ENCODE measurements at regions not wholly inside any gene's neighbourhood (a gene's known extent, or its start where the extent isn't known, plus 50 kb on each side); places are given as distances from the start of the nearest gene placed in this dataset.

- H3K36me3 ChIP-seq (ENCODE audit: control insufficient read depth, insufficient read depth, low read length): no peaks in the 10 kb centered on the region
- H3K4me1 ChIP-seq (ENCODE audit: control insufficient read depth, insufficient read depth, low read length): no peaks in the 10 kb centered on the region
- intact Hi-C loops (cut with micrococcal nuclease; ENCODE audit: unreplicated experiment) (no loop called here), in situ Hi-C loops (cut with HindIII; ENCODE audit: low pct_unique_long_range_greater_than_20kb, low sequenced_read_pairs) (no loop called here)
- DNase-seq (ENCODE audit: low read depth, low spot score) (no peak), ATAC-seq (no peak)
- H3K27ac ChIP-seq (ENCODE audit: low read length): no peak overlapping the region
- no peaks in the 10 kb centered on the region for H3K9me3 ChIP-seq (ENCODE audit: control insufficient read depth, insufficient read depth, low read depth, low read length)
- ChIA-PET CTCF (no interaction called here), POLR2A (no interaction called here)
- BruUV-seq (replicated peaks): no TSS peak
- no peaks in the 10 kb centered on the region for H3K27me3 ChIP-seq (ENCODE audit: control insufficient read depth, insufficient read depth, low read length)
- H3K4me3 ChIP-seq (ENCODE audit: low read depth in 2 of 2, low read length in 2 of 2): no peak overlapping the region
- TF ChIP-seq POLR2AphosphoS5 (IDR thresholded peaks at IDR 0.05; ENCODE audit: low read depth, low read length) (no peak), TCF7L2 (IDR thresholded peaks at IDR 0.05; ENCODE audit: low read depth, low read length) (no peak), REST (IDR thresholded peaks at IDR 0.05; ENCODE audit: insufficient read depth in 1 of 2, low read depth in 2 of 2, low read length in 1 of 2) (no peak), CTCF (IDR thresholded peaks at IDR 0.05) (no peak), SIN3A (IDR thresholded peaks at IDR 0.05; ENCODE audit: borderline replicate concordance, insufficient read depth, low read depth, low read length) (no peak)
Observed at GRCh38 chr2:49294225-49294624, 139.9 kb upstream of the FSHR start.

- no peak for DNase-seq (ENCODE audit: low read depth, low spot score)
- in situ Hi-C loops (cut with HindIII; ENCODE audit: low pct_unique_long_range_greater_than_20kb, low sequenced_read_pairs): no loop called here
- Histone ChIP-seq H3K9me3 (ENCODE audit: control insufficient read depth, insufficient read depth, low read depth, low read length) (no peaks in the 10 kb centered on the region), H3K4me1 (ENCODE audit: control insufficient read depth, insufficient read depth, low read length) (no peaks in the 10 kb centered on the region), H3K27ac (ENCODE audit: low read length) (no peak overlapping the region), H3K36me3 (ENCODE audit: control insufficient read depth, insufficient read depth, low read length) (no peaks in the 10 kb centered on the region), H3K4me3 (ENCODE audit: low read depth in 2 of 2, low read length in 2 of 2) (no peak overlapping the region), H3K27me3 (ENCODE audit: control insufficient read depth, insufficient read depth, low read length) (no peaks in the 10 kb centered on the region)
- ChIA-PET CTCF (no interaction called here), POLR2A (no interaction called here)
- no peak for ATAC-seq
- intact Hi-C loops (cut with micrococcal nuclease; ENCODE audit: unreplicated experiment): no loop called here
- no TSS peak for BruUV-seq (replicated peaks)
- TF ChIP-seq POLR2AphosphoS5 (IDR thresholded peaks at IDR 0.05; ENCODE audit: low read depth, low read length) (no peak), CTCF (IDR thresholded peaks at IDR 0.05) (no peak), TCF7L2 (IDR thresholded peaks at IDR 0.05; ENCODE audit: low read depth, low read length) (no peak), REST (IDR thresholded peaks at IDR 0.05; ENCODE audit: insufficient read depth in 1 of 2, low read depth in 2 of 2, low read length in 1 of 2) (no peak), SIN3A (IDR thresholded peaks at IDR 0.05; ENCODE audit: borderline replicate concordance, insufficient read depth, low read depth, low read length) (no peak)
Observed at GRCh38 chr2:49291619-49292018, 137.3 kb upstream of the FSHR start.

Measured in Panc1 (cell line).